ENCODE measurements at regions not wholly inside any gene's neighbourhood (a gene's known extent, or its start where the extent isn't known, plus 50 kb on each side); places are given as distances from the start of the nearest gene placed in this dataset.

DNA sequence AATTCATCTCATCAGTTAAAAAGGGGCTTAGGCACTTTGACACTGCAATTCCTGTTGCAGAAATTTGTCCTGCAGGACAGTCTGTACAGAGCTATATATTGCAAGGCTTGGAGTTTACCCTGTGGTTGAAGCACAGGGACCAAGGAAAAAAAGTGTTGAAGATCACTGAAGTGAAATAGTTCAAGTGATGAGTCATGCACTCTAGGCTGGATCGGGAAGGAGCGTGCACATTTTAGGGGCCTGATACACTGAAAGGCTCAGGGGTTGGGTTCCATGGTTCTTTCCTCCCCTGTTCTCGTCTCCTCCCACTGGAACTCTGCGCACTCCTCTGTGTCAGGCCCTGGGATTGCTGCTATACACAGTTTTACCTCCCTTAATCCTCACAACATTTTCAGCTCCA lies 104.9 kb upstream of the ARMCX2 start:
- Histone ChIP-seq H3K4me3 (ENCODE audit: low read length) (no peak overlapping the region), H3K27ac (ENCODE audit: low read length) (no peak overlapping the region), H3K9me2 (replicated peaks; ENCODE audit: low read length) (no peaks in the 10 kb centered on the region), H2AFZ (ENCODE audit: low read length) (no peak overlapping the region), H3F3A (ENCODE audit: low read length, unreplicated experiment) (no peaks in the 10 kb centered on the region), H4K20me1 (ENCODE audit: low read length) (no peaks in the 10 kb centered on the region), H3K4me2 (ENCODE audit: low read length) (no peak overlapping the region), H3K36me3 (ENCODE audit: low read depth, low read length) (no peaks in the 10 kb centered on the region), H3K79me2 (ENCODE audit: low read length) (no peaks in the 10 kb centered on the region), H3K9me3 (ENCODE audit: low read length) (no peaks in the 10 kb centered on the region), H3K4me1 (ENCODE audit: insufficient read depth, low read length) (no peaks in the 10 kb centered on the region), H3K27me3 (ENCODE audit: low read length) (no peaks in the 10 kb centered on the region), H3K9ac (ENCODE audit: low read length) (no peak overlapping the region)
- no TSS peak for BruUV-seq (replicated peaks)
- DNase-seq (no peak), ATAC-seq (no peak)
- ChIA-PET POLR2A (ENCODE audit: unreplicated experiment) (no interaction called here), CTCF (no interaction called here)
- no peak for TF ChIP-seq EZH2phosphoT487 (IDR thresholded peaks at IDR 0.05; ENCODE audit: borderline replicate concordance, low read length)
- TF ChIP-seq EZH2 (IDR thresholded peaks at IDR 0.05; ENCODE audit: low read length, unreplicated experiment) = no peak
- TF ChIP-seq, protein P1, sequence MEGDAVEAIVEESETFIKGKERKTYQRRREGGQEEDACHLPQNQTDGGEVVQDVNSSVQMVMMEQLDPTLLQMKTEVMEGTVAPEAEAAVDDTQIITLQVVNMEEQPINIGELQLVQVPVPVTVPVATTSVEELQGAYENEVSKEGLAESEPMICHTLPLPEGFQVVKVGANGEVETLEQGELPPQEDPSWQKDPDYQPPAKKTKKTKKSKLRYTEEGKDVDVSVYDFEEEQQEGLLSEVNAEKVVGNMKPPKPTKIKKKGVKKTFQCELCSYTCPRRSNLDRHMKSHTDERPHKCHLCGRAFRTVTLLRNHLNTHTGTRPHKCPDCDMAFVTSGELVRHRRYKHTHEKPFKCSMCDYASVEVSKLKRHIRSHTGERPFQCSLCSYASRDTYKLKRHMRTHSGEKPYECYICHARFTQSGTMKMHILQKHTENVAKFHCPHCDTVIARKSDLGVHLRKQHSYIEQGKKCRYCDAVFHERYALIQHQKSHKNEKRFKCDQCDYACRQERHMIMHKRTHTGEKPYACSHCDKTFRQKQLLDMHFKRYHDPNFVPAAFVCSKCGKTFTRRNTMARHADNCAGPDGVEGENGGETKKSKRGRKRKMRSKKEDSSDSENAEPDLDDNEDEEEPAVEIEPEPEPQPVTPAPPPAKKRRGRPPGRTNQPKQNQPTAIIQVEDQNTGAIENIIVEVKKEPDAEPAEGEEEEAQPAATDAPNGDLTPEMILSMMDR (conservative IDR thresholded peaks at IDR 0.05; ENCODE audit: low read depth, low read length) = no peak
- intact Hi-C loops (cut with micrococcal nuclease) = no loop called here

DNA sequence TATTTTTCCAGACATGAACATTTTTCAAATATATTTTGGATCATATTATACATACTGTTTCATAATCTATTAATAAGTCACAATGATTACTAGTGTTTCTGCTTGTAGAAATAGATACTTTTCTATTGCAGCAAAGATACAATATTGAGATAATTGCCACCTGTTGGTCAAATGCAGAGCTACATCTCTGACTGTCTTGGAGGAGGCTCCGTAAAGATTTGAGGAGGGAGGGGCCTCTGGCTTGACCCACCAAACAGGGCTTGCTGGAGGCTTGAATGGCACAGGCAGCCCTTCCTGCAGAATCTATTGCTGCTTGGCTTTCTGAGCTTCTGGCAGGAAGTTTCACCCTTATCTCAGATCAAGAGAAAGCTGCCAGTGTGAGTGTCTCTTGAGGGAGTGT lies 99.3 kb upstream of the ARMCX2 start:
- DNase-seq = peak; percentile 65
- H3K27ac ChIP-seq (ENCODE audit: low read length) = no peak overlapping the region
- POLR2A ChIA-PET (ENCODE audit: unreplicated experiment) = no interaction called here
- no peaks in the 10 kb centered on the region for H3K9me3 ChIP-seq (ENCODE audit: low read length)
- H3F3A ChIP-seq (ENCODE audit: low read length, unreplicated experiment) = no peaks in the 10 kb centered on the region
- H3K36me3 ChIP-seq (ENCODE audit: low read depth, low read length) = no peaks in the 10 kb centered on the region
- ATAC-seq = peak; percentile 83
- no peaks in the 10 kb centered on the region for H4K20me1 ChIP-seq (ENCODE audit: low read length)
- CTCF ChIA-PET = interaction anchor here (0.6 kb wide), 1 partner anchor 40 kb away, joined by 4 read pairs; no protein-coding TSS in a partner anchor
- TF ChIP-seq, protein P1 (conservative IDR thresholded peaks at IDR 0.05; ENCODE audit: low read depth, low read length) = peak; percentile 60
- TF ChIP-seq EZH2 (IDR thresholded peaks at IDR 0.05; ENCODE audit: low read length, unreplicated experiment) = no peak
- no peak overlapping the region for H3K9ac ChIP-seq (ENCODE audit: low read length)
- intact Hi-C loops (cut with micrococcal nuclease) = loop anchor here (5.0 kb wide), 2 partner anchors 142 to 162 kb away; partner anchors contain the start of gene ARMCX6
- no peaks in the 10 kb centered on the region for H3K27me3 ChIP-seq (ENCODE audit: low read length)
- no peaks in the 10 kb centered on the region for H3K9me2 ChIP-seq (replicated peaks; ENCODE audit: low read length)
- H3K4me2 ChIP-seq (ENCODE audit: low read length) = peak overlapping the region; percentile 60; the same call in 1 of the 2 replicates
- no TSS peak for BruUV-seq (replicated peaks)
- H3K4me1 ChIP-seq (ENCODE audit: insufficient read depth, low read length) = no peaks in the 10 kb centered on the region
- H3K4me3 ChIP-seq (ENCODE audit: low read length) = no peak overlapping the region
- no peaks in the 10 kb centered on the region for H3K79me2 ChIP-seq (ENCODE audit: low read length)
- no peak overlapping the region for H2AFZ ChIP-seq (ENCODE audit: low read length)

GRCh38 chrX:101750744-101751143 lies 91.1 kb upstream of the ARMCX2 start:
- ChIA-PET POLR2A (ENCODE audit: unreplicated experiment) (no interaction called here), CTCF (no interaction called here)
- no peak overlapping the region for H3K27ac ChIP-seq (ENCODE audit: low read length)
- H3K27me3 ChIP-seq (ENCODE audit: low read length) = no peaks in the 10 kb centered on the region
- no peak overlapping the region for H3K4me3 ChIP-seq (ENCODE audit: low read length)
- H3K9ac ChIP-seq (ENCODE audit: low read length) = no peak overlapping the region
- no peaks in the 10 kb centered on the region for H3K9me2 ChIP-seq (replicated peaks; ENCODE audit: low read length)
- no peaks in the 10 kb centered on the region for H3K9me3 ChIP-seq (ENCODE audit: low read length)
- TF ChIP-seq, protein P1 (conservative IDR thresholded peaks at IDR 0.05; ENCODE audit: low read depth, low read length) = no peak
- TF ChIP-seq EZH2 (IDR thresholded peaks at IDR 0.05; ENCODE audit: low read length, unreplicated experiment) = no peak
- TF ChIP-seq EZH2phosphoT487 (IDR thresholded peaks at IDR 0.05; ENCODE audit: borderline replicate concordance, low read length) = no peak
- no peak overlapping the region for H3K4me2 ChIP-seq (ENCODE audit: low read length)
- ATAC-seq (no peak), DNase-seq (no peak)
- no peak overlapping the region for H2AFZ ChIP-seq (ENCODE audit: low read length)
- no peaks in the 10 kb centered on the region for H3F3A ChIP-seq (ENCODE audit: low read length, unreplicated experiment)
- no TSS peak for BruUV-seq (replicated peaks)
- H4K20me1 ChIP-seq (ENCODE audit: low read length) = no peaks in the 10 kb centered on the region
- intact Hi-C loops (cut with micrococcal nuclease) = no loop called here
- H3K4me1 ChIP-seq (ENCODE audit: insufficient read depth, low read length) = no peaks in the 10 kb centered on the region
- no peaks in the 10 kb centered on the region for H3K36me3 ChIP-seq (ENCODE audit: low read depth, low read length)
- H3K79me2 ChIP-seq (ENCODE audit: low read length) = no peaks in the 10 kb centered on the region

All from PC-3 (cell line).